OCI-LY1 (cell line): ENCODE measurements at regions not wholly inside any gene's neighbourhood (a gene's known extent, or its start where the extent isn't known, plus 50 kb on each side); places are given as distances from the start of the nearest gene placed in this dataset.

Source experiments
- H2AFZ ChIP-seq: fragments of 200-600 bp; sonication (generic), shearing (Covaris generic); 2 replicates; pipeline ENCODE4 v1.6.0; 2014; ENCODE audit warnings: antibody characterized with exemption, mild to moderate bottlenecking, low read length
- H3F3A ChIP-seq: fragments of 200-600 bp; sonication (generic), shearing (Covaris generic); 2 replicates; pipeline ENCODE4 v1.6.0; 2014; ENCODE audit warnings: mild to moderate bottlenecking, antibody characterized with exemption, low read length, moderate library complexity; ENCODE audit not compliant: insufficient read depth
- H3K27ac ChIP-seq: fragments of 200-600 bp; sonication (generic); 2 replicates; pipeline ENCODE4 v1.5.1; 2014; ENCODE audit warnings: low read length, mixed run types, mild to moderate bottlenecking, low read depth; ENCODE audit not compliant: poor library complexity, severe bottlenecking
- H3K27me3 ChIP-seq: fragments of 200-600 bp; sonication (generic); 2 replicates; pipeline ENCODE4 v1.6.0; 2014; ENCODE audit warnings: antibody characterized with exemption, mild to moderate bottlenecking, low read length, moderate library complexity; ENCODE audit not compliant: insufficient read depth
- H3K36me3 ChIP-seq: fragments of 200-600 bp; sonication (generic); 2 replicates; pipeline ENCODE4 v1.6.1; 2014; ENCODE audit warnings: mild to moderate bottlenecking, antibody characterized with exemption, low read length, moderate library complexity, mixed read lengths; ENCODE audit not compliant: insufficient read depth
- H3K4me1 ChIP-seq: fragments of 200-600 bp; sonication (generic); 2 replicates; pipeline ENCODE4 v1.5.1; 2014; ENCODE audit warnings: mild to moderate bottlenecking, low read length, moderate library complexity; ENCODE audit not compliant: insufficient read depth, severe bottlenecking
- H3K4me2 ChIP-seq: fragments of 200-600 bp; sonication (generic), shearing (Covaris generic); 2 replicates; pipeline ENCODE4 v1.6.1; 2014; ENCODE audit warnings: low read length
- H3K4me3 ChIP-seq: fragments of 200-600 bp; sonication (generic); 2 replicates; pipeline ENCODE4 v1.5.1; 2014; ENCODE audit warnings: low read length, low read depth, mild to moderate bottlenecking, mixed read lengths; ENCODE audit not compliant: poor library complexity, severe bottlenecking
- H3K79me2 ChIP-seq: fragments of 200-600 bp; shearing (Covaris generic); 2 replicates; pipeline ENCODE4 v1.6.1; 2016; ENCODE audit warnings: mixed run types, low read length, mixed read lengths; ENCODE audit not compliant: insufficient read depth
- H3K9ac ChIP-seq: fragments of 200-600 bp; sonication (generic), shearing (Covaris generic); 2 replicates; pipeline ENCODE4 v1.6.1; 2014; ENCODE audit warnings: mild to moderate bottlenecking, low read length, mixed read lengths
- H3K9me2 ChIP-seq: fragments of 200-600 bp; sonication (generic), shearing (Covaris generic); 2 replicates; pipeline ENCODE4 v1.6.1; 2014; ENCODE audit warnings: low read depth, mild to moderate bottlenecking, low read length, mixed read lengths
- H3K9me3 ChIP-seq: fragments of 200-600 bp; shearing (Covaris generic); 2 replicates; pipeline ENCODE4 v1.6.1; 2014; ENCODE audit warnings: low read length, mixed read lengths
- H4K20me1 ChIP-seq: fragments of 200-600 bp; sonication (generic), shearing (Covaris generic); 2 replicates; pipeline ENCODE4 v1.6.0; 2016; ENCODE audit warnings: mild to moderate bottlenecking, low read length; ENCODE audit not compliant: insufficient read depth
- CTCF ChIP-seq: fragments of 200-600 bp; sonication (generic), shearing (Covaris generic); IDR thresholded peaks from 2 replicates; pipeline ENCODE4 v1.5.1; 2017; ENCODE audit warnings: mild to moderate bottlenecking, antibody characterized with exemption, low read length, moderate library complexity, mixed read lengths
- EZH2 ChIP-seq: fragments of 200-600 bp; sonication (generic), shearing (Covaris generic); IDR thresholded peaks from 2 replicates; pipeline ENCODE4 v1.8.0; 2017; ENCODE audit warnings: borderline replicate concordance, mixed run types, mild to moderate bottlenecking, antibody characterized with exemption, low read length, moderate library complexity, mixed read lengths

GRCh38 chr2:180872255-180872654, 108.2 kb upstream of the UBE2E3 start:
- Histone ChIP-seq H3K36me3 (no peaks in the 10 kb centered on the region), H3K27ac (no peak overlapping the region)

GRCh38 chr2:180871649-180872048, 108.8 kb upstream of the UBE2E3 start:
- Histone ChIP-seq H3K27ac (no peak overlapping the region), H3K9ac (no peak overlapping the region), H3K36me3 (no peaks in the 10 kb centered on the region), H3K27me3 (no peaks in the 10 kb centered on the region), H3K4me3 (no peak overlapping the region), H2AFZ (no peak overlapping the region), H3F3A (no peaks in the 10 kb centered on the region), H3K9me3 (no peaks in the 10 kb centered on the region), H3K4me1 (no peaks in the 10 kb centered on the region), H3K4me2 (no peak overlapping the region), H3K9me2 (no peaks in the 10 kb centered on the region), H4K20me1 (no peaks in the 10 kb centered on the region), H3K79me2 (no peaks in the 10 kb centered on the region)
- TF ChIP-seq EZH2 (no peak), CTCF (no peak)

More at GRCh38 chr2:180872255-180872654, 108.2 kb upstream of the UBE2E3 start:
- Histone ChIP-seq H3K27me3 (no peaks in the 10 kb centered on the region), H3K79me2 (no peaks in the 10 kb centered on the region), H4K20me1 (no peaks in the 10 kb centered on the region), H3K4me1 (no peaks in the 10 kb centered on the region), H3K4me2 (no peak overlapping the region), H3K9ac (no peak overlapping the region), H2AFZ (no peak overlapping the region), H3K9me3 (no peaks in the 10 kb centered on the region), H3K9me2 (no peaks in the 10 kb centered on the region), H3K4me3 (no peak overlapping the region), H3F3A (no peaks in the 10 kb centered on the region)
- TF ChIP-seq CTCF (no peak), EZH2 (no peak)

GRCh38 chr2:180849851-180850250, 130.6 kb upstream of the UBE2E3 start:
- H4K20me1 ChIP-seq: no peaks in the 10 kb centered on the region
- H3K4me2 ChIP-seq: no peak overlapping the region
- H3K27me3 ChIP-seq: no peaks in the 10 kb centered on the region
- no peaks in the 10 kb centered on the region for H3K4me1 ChIP-seq
- no peaks in the 10 kb centered on the region for H3K36me3 ChIP-seq
- H3K79me2 ChIP-seq: no peaks in the 10 kb centered on the region
- no peak overlapping the region for H3K9ac ChIP-seq
- TF ChIP-seq EZH2: no peak
- no peak for TF ChIP-seq CTCF
- no peak overlapping the region for H2AFZ ChIP-seq
- H3K4me3 ChIP-seq: no peak overlapping the region
- no peak overlapping the region for H3K27ac ChIP-seq
- H3K9me3 ChIP-seq: no peaks in the 10 kb centered on the region
- no peaks in the 10 kb centered on the region for H3F3A ChIP-seq
- H3K9me2 ChIP-seq: no peaks in the 10 kb centered on the region
